Kidney epithelial cell (primary cell): ENCODE measurements at regions not wholly inside any gene's neighbourhood (a gene's known extent, or its start where the extent isn't known, plus 50 kb on each side); places are given as distances from the start of the nearest gene placed in this dataset.

Experiments
- DNase-seq: peaks from one replicate; pipeline ENCODE4 v3.0.0-alpha.2; 2010; ENCODE audit warnings: low read depth
- H3K27me3 ChIP-seq: 2 replicates; pipeline ENCODE4 v1.6.0; 2011; ENCODE audit warnings: low read length; ENCODE audit not compliant: control insufficient read depth, insufficient read depth
- H3K36me3 ChIP-seq: 2 replicates; pipeline ENCODE4 v1.5.1; 2011; ENCODE audit warnings: low read length; ENCODE audit not compliant: control insufficient read depth, insufficient read depth
- H3K4me3 ChIP-seq: 2 replicates; pipeline ENCODE4 v1.5.1; 2011; ENCODE audit warnings: low read depth, mild to moderate bottlenecking, control low read depth, low read length
- CTCF ChIP-seq: IDR thresholded peaks from 2 replicates; pipeline ENCODE4 v1.5.1; 2011; ENCODE audit warnings: mild to moderate bottlenecking, moderate library complexity, low read length, control low read depth, inconsistent platforms; ENCODE audit not compliant: insufficient read depth, poor library complexity, severe bottlenecking

GRCh38 chr16:61296305-61296704 lies 739.9 kb downstream of the CDH8 start:
- H3K4me3 ChIP-seq = no peak overlapping the region
- H3K36me3 ChIP-seq = no peaks in the 10 kb centered on the region
- TF ChIP-seq CTCF = no peak
- H3K27me3 ChIP-seq = no peaks in the 10 kb centered on the region
- DNase-seq = no peak

- Histone ChIP-seq H3K36me3 (no peaks in the 10 kb centered on the region), H3K27me3 (no peaks in the 10 kb centered on the region), H3K4me3 (no peak overlapping the region)
- no peak for TF ChIP-seq CTCF
- peak; percentile 2 for DNase-seq
Observed at GRCh38 chr16:61295311-61295710, 740.9 kb downstream of the CDH8 start.

- no peak for DNase-seq
- no peak for TF ChIP-seq CTCF
- Histone ChIP-seq H3K36me3 (no peaks in the 10 kb centered on the region), H3K4me3 (no peak overlapping the region), H3K27me3 (no peaks in the 10 kb centered on the region)
Observed at GRCh38 chr16:61289141-61289540, 747.1 kb downstream of the CDH8 start.

GRCh38 chr16:61277849-61278248 lies 758.4 kb downstream of the CDH8 start:
- Histone ChIP-seq H3K27me3 (no peaks in the 10 kb centered on the region), H3K36me3 (no peaks in the 10 kb centered on the region), H3K4me3 (no peak overlapping the region)
- no peak for DNase-seq
- no peak for TF ChIP-seq CTCF

GRCh38 chr16:61274211-61274610 lies 762.0 kb downstream of the CDH8 start:
- no peaks in the 10 kb centered on the region for H3K27me3 ChIP-seq
- no peak for TF ChIP-seq CTCF
- H3K4me3 ChIP-seq = no peak overlapping the region
- H3K36me3 ChIP-seq = no peaks in the 10 kb centered on the region
- no peak for DNase-seq

- H3K4me3 ChIP-seq = no peak overlapping the region
- no peaks in the 10 kb centered on the region for H3K36me3 ChIP-seq
- TF ChIP-seq CTCF = no peak
- DNase-seq = no peak
- no peaks in the 10 kb centered on the region for H3K27me3 ChIP-seq
Observed at GRCh38 chr16:61270726-61271125, 765.5 kb downstream of the CDH8 start.
